ENCODE measurements at regions not wholly inside any gene's neighbourhood (a gene's known extent, or its start where the extent isn't known, plus 50 kb on each side); places are given as distances from the start of the nearest gene placed in this dataset.

DNA sequence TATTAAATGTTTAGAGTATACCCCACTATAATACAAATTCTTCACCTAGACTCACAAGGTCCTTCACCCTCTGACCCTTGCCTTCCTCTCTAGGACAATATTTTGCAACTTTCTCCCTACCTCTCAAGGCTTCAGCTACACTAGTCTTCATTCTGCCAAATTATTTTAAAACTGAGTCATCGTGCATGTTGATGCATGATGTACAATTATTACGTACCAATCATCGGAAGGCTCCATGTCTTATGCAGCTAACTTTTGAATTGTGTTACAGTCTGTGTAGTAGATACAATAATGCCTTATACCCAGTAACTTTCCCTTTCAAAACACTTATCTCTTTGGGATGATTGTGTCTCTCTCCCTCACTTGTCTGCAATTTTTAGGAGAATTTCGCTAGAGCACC, 98.5 kb upstream of the ROBO2 start:
- CTCF ChIA-PET, result no interaction called here

DNA sequence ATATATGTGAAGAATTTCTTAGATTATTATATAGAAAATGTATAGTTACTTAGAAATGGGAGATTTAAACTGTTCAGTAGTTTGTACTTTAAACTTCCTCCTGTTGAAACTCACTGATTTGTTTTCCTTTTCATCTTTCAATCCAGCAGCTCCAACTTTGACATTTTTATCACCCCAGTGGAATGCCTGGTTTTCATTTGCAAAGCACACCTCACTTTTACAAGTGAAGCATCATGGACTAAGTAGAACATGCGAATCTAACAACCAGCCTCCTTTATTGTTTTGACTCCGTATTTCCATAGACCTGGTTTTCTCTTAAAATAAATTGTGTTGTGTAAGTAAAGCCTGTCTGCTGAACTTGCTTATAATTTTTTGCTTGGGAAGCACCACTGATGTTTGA, 97.8 kb upstream of the ROBO2 start:
- no peaks in the 10 kb centered on the region for H3K9me3 ChIP-seq (ENCODE audit: control insufficient read depth, insufficient read depth, low read length)
- DNase-seq (ENCODE audit: low read depth, low spot score), result no peak

More for the DNA sequence above, 98.5 kb upstream of the ROBO2 start:
- no peaks in the 10 kb centered on the region for H3K9me3 ChIP-seq (ENCODE audit: control insufficient read depth, insufficient read depth, low read length)
- H3K4me3 ChIP-seq (ENCODE audit: low read depth, low read length), result no peak overlapping the region
- H3K27ac ChIP-seq (ENCODE audit: low read depth, low read length), result no peak overlapping the region
- no peaks in the 10 kb centered on the region for H3K27me3 ChIP-seq (ENCODE audit: control insufficient read depth, insufficient read depth, low read length)
- no peak for DNase-seq (ENCODE audit: low read depth, low spot score)
- POLR2A ChIA-PET, result interaction anchor here (1.3 kb wide), 1 partner anchor 12 kb away, joined by 3 read pairs; no protein-coding TSS in a partner anchor
- TF ChIP-seq, protein P1, sequence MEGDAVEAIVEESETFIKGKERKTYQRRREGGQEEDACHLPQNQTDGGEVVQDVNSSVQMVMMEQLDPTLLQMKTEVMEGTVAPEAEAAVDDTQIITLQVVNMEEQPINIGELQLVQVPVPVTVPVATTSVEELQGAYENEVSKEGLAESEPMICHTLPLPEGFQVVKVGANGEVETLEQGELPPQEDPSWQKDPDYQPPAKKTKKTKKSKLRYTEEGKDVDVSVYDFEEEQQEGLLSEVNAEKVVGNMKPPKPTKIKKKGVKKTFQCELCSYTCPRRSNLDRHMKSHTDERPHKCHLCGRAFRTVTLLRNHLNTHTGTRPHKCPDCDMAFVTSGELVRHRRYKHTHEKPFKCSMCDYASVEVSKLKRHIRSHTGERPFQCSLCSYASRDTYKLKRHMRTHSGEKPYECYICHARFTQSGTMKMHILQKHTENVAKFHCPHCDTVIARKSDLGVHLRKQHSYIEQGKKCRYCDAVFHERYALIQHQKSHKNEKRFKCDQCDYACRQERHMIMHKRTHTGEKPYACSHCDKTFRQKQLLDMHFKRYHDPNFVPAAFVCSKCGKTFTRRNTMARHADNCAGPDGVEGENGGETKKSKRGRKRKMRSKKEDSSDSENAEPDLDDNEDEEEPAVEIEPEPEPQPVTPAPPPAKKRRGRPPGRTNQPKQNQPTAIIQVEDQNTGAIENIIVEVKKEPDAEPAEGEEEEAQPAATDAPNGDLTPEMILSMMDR (IDR thresholded peaks at IDR 0.05; ENCODE audit: low read depth, low read length), result no peak

GRCh38 chr3:76943058-76943457, 96.8 kb upstream of the ROBO2 start:
- Histone ChIP-seq H3K9me3 (ENCODE audit: control insufficient read depth, insufficient read depth, low read length) (no peaks in the 10 kb centered on the region), H3K27me3 (ENCODE audit: control insufficient read depth, insufficient read depth, low read length) (no peaks in the 10 kb centered on the region), H3K4me3 (ENCODE audit: low read depth, low read length) (no peak overlapping the region), H3K27ac (ENCODE audit: low read depth, low read length) (no peak overlapping the region)
- CTCF ChIA-PET, result no interaction called here
- TF ChIP-seq, protein P1 (IDR thresholded peaks at IDR 0.05; ENCODE audit: low read depth, low read length), result no peak
- POLR2A ChIA-PET, result no interaction called here
- no peak for DNase-seq (ENCODE audit: low read depth, low spot score)

More for the DNA sequence above, 97.8 kb upstream of the ROBO2 start:
- ChIA-PET CTCF (no interaction called here), POLR2A (interaction anchor here (1.3 kb wide), 1 partner anchor 12 kb away, joined by 3 read pairs; no protein-coding TSS in a partner anchor)
- TF ChIP-seq, protein P1 (IDR thresholded peaks at IDR 0.05; ENCODE audit: low read depth, low read length), result no peak
- no peak overlapping the region for H3K4me3 ChIP-seq (ENCODE audit: low read depth, low read length)
- H3K27me3 ChIP-seq (ENCODE audit: control insufficient read depth, insufficient read depth, low read length), result no peaks in the 10 kb centered on the region
- H3K27ac ChIP-seq (ENCODE audit: low read depth, low read length), result no peak overlapping the region

- POLR2A ChIA-PET, result no interaction called here
- H3K4me3 ChIP-seq (ENCODE audit: low read depth, low read length), result no peak overlapping the region
- no peaks in the 10 kb centered on the region for H3K9me3 ChIP-seq (ENCODE audit: control insufficient read depth, insufficient read depth, low read length)
- H3K27ac ChIP-seq (ENCODE audit: low read depth, low read length), result no peak overlapping the region
- CTCF ChIA-PET, result no interaction called here
- TF ChIP-seq, protein P1 (IDR thresholded peaks at IDR 0.05; ENCODE audit: low read depth, low read length), result no peak
- DNase-seq (ENCODE audit: low read depth, low spot score), result no peak
- H3K27me3 ChIP-seq (ENCODE audit: control insufficient read depth, insufficient read depth, low read length), result no peaks in the 10 kb centered on the region
Measured at GRCh38 chr3:76943671-76944070, 96.2 kb upstream of the ROBO2 start.

- ChIA-PET POLR2A (no interaction called here), CTCF (no interaction called here)
- DNase-seq (ENCODE audit: low read depth, low spot score), result no peak
- Histone ChIP-seq H3K27ac (ENCODE audit: low read depth, low read length) (no peak overlapping the region), H3K27me3 (ENCODE audit: control insufficient read depth, insufficient read depth, low read length) (no peaks in the 10 kb centered on the region), H3K4me3 (ENCODE audit: low read depth, low read length) (no peak overlapping the region), H3K9me3 (ENCODE audit: control insufficient read depth, insufficient read depth, low read length) (no peaks in the 10 kb centered on the region)
- TF ChIP-seq, protein P1 (IDR thresholded peaks at IDR 0.05; ENCODE audit: low read depth, low read length), result no peak
Measured at GRCh38 chr3:76949033-76949432, 90.9 kb upstream of the ROBO2 start.
